ENCODE measurements at regions not wholly inside any gene's neighbourhood (a gene's known extent, or its start where the extent isn't known, plus 50 kb on each side); places are given as distances from the start of the nearest gene placed in this dataset.

GRCh38 chr11:79971255-79971654, 530.4 kb upstream of the TENM4 start:
- Histone ChIP-seq H3K4me3 (ENCODE audit: low read depth, low read length) (no peak overlapping the region), H3K27me3 (ENCODE audit: control insufficient read depth, insufficient read depth, low read length) (no peaks in the 10 kb centered on the region), H3K36me3 (ENCODE audit: control insufficient read depth, insufficient read depth, low read length) (no peaks in the 10 kb centered on the region)
- no peak for TF ChIP-seq CTCF (IDR thresholded peaks at IDR 0.05; ENCODE audit: insufficient read depth, low read length, poor library complexity, severe bottlenecking)
- no peak for DNase-seq (ENCODE audit: low read depth)

GRCh38 chr11:79966592-79966991, 525.8 kb upstream of the TENM4 start:
- TF ChIP-seq CTCF (IDR thresholded peaks at IDR 0.05; ENCODE audit: insufficient read depth, low read length, poor library complexity, severe bottlenecking) = no peak
- Histone ChIP-seq H3K36me3 (ENCODE audit: control insufficient read depth, insufficient read depth, low read length) (no peaks in the 10 kb centered on the region), H3K4me3 (ENCODE audit: low read depth, low read length) (no peak overlapping the region), H3K27me3 (ENCODE audit: control insufficient read depth, insufficient read depth, low read length) (no peaks in the 10 kb centered on the region)
- no peak for DNase-seq (ENCODE audit: low read depth)

- no peak for DNase-seq (ENCODE audit: low read depth)
- no peak for TF ChIP-seq CTCF (IDR thresholded peaks at IDR 0.05; ENCODE audit: insufficient read depth, low read length, poor library complexity, severe bottlenecking)
- H3K4me3 ChIP-seq (ENCODE audit: low read depth, low read length) = no peak overlapping the region
Measured at GRCh38 chr11:79963856-79964645, 523.2 kb upstream of the TENM4 start.

GRCh38 chr11:79960461-79960860, 519.6 kb upstream of the TENM4 start:
- Histone ChIP-seq H3K27me3 (ENCODE audit: control insufficient read depth, insufficient read depth, low read length) (no peaks in the 10 kb centered on the region), H3K36me3 (ENCODE audit: control insufficient read depth, insufficient read depth, low read length) (no peaks in the 10 kb centered on the region), H3K4me3 (ENCODE audit: low read depth, low read length) (no peak overlapping the region)
- no peak for DNase-seq (ENCODE audit: low read depth)
- no peak for TF ChIP-seq CTCF (IDR thresholded peaks at IDR 0.05; ENCODE audit: insufficient read depth, low read length, poor library complexity, severe bottlenecking)

More at GRCh38 chr11:79963856-79964645, 523.2 kb upstream of the TENM4 start:
- Histone ChIP-seq H3K36me3 (ENCODE audit: control insufficient read depth, insufficient read depth, low read length) (no peaks in the 10 kb centered on the region), H3K27me3 (ENCODE audit: control insufficient read depth, insufficient read depth, low read length) (no peaks in the 10 kb centered on the region)

GRCh38 chr11:79959318-79959717, 518.5 kb upstream of the TENM4 start:
- DNase-seq (ENCODE audit: low read depth) = no peak
- H3K36me3 ChIP-seq (ENCODE audit: control insufficient read depth, insufficient read depth, low read length) = no peaks in the 10 kb centered on the region
- no peaks in the 10 kb centered on the region for H3K27me3 ChIP-seq (ENCODE audit: control insufficient read depth, insufficient read depth, low read length)
- H3K4me3 ChIP-seq (ENCODE audit: low read depth, low read length) = no peak overlapping the region
- TF ChIP-seq CTCF (IDR thresholded peaks at IDR 0.05; ENCODE audit: insufficient read depth, low read length, poor library complexity, severe bottlenecking) = no peak

- Histone ChIP-seq H3K36me3 (ENCODE audit: control insufficient read depth, insufficient read depth, low read length) (no peaks in the 10 kb centered on the region), H3K27me3 (ENCODE audit: control insufficient read depth, insufficient read depth, low read length) (no peaks in the 10 kb centered on the region), H3K4me3 (ENCODE audit: low read depth, low read length) (no peak overlapping the region)
- no peak for TF ChIP-seq CTCF (IDR thresholded peaks at IDR 0.05; ENCODE audit: insufficient read depth, low read length, poor library complexity, severe bottlenecking)
- DNase-seq (ENCODE audit: low read depth) = no peak
Measured at GRCh38 chr11:79957702-79958101, 516.9 kb upstream of the TENM4 start.
